OCI-LY3 (cell line): ENCODE measurements at regions not wholly inside any gene's neighbourhood (a gene's known extent, or its start where the extent isn't known, plus 50 kb on each side); places are given as distances from the start of the nearest gene placed in this dataset.

Experiments used
- H2AFZ ChIP-seq: fragments of 200-600, 300-600 bp; shearing (Covaris generic); 2 replicates; pipeline ENCODE4 v1.6.0; 2014; ENCODE audit warnings: antibody characterized with exemption, low read depth, low read length
- H3K27ac ChIP-seq: fragments of 200-600, 300-600 bp; sonication (generic); 2 replicates; pipeline ENCODE4 v1.5.1; 2014; ENCODE audit warnings: mild to moderate bottlenecking, low read length, moderate library complexity, mixed read lengths
- H3K27me3 ChIP-seq: fragments of 200-600, 300-600 bp; sonication (generic); 2 replicates; pipeline ENCODE4 v1.6.1; 2014; ENCODE audit warnings: low read depth, low read length, mixed read lengths
- H3K36me3 ChIP-seq: fragments of 200-600, 300-600 bp; sonication (generic); replicated peaks from 2 replicates; pipeline ENCODE3; 2014; ENCODE audit warnings: low read depth, low read length, mixed read lengths
- H3K4me1 ChIP-seq: fragments of 300-600, 200-600 bp; sonication (generic); 2 replicates; pipeline ENCODE4 v1.6.1; 2014; ENCODE audit warnings: low read length, mixed read lengths
- H3K4me2 ChIP-seq: fragments of 200-600, 300-600 bp; sonication (generic); 2 replicates; pipeline ENCODE4 v1.6.1; 2014; ENCODE audit warnings: low read length, mixed read lengths
- H3K4me3 ChIP-seq: fragments of 300-600, 200-600 bp; sonication (generic); 2 replicates; pipeline ENCODE4 v1.5.1; 2014; ENCODE audit warnings: antibody characterized with exemption, mild to moderate bottlenecking, low read length, moderate library complexity
- H3K79me2 ChIP-seq: fragments of 300-600, 200-600 bp; shearing (Covaris generic); 2 replicates; pipeline ENCODE4 v1.6.1; 2014; ENCODE audit warnings: mild to moderate bottlenecking, low read length, mixed read lengths
- H3K9ac ChIP-seq: fragments of 300-600, 200-600 bp; shearing (Covaris generic); 2 replicates; pipeline ENCODE4 v1.6.0; 2014; ENCODE audit warnings: mild to moderate bottlenecking, low read length, moderate library complexity
- H3K9me3 ChIP-seq: fragments of 200-600, 300-600 bp; shearing (Covaris generic); 2 replicates; pipeline ENCODE4 v1.6.1; 2014; ENCODE audit warnings: low read length, mixed read lengths; ENCODE audit not compliant: insufficient read depth
- H4K20me1 ChIP-seq: fragments of 200-600, 300-600 bp; sonication (generic); 2 replicates; pipeline ENCODE4 v1.6.1; 2016; ENCODE audit warnings: low read length, mixed read lengths; ENCODE audit not compliant: insufficient read depth
- EZH2phosphoT487 ChIP-seq: fragments of 200-600 bp; shearing (Covaris generic); IDR thresholded peaks from 2 replicates; pipeline ENCODE4 v1.6.1; 2018; ENCODE audit warnings: antibody characterized with exemption, mixed run types, low read depth
- TF ChIP-seq, protein P1 (sequence below): fragments of 200-600, 300-600 bp; sonication (generic); IDR thresholded peaks from 2 replicates; pipeline ENCODE4 v1.5.1; 2014; ENCODE audit warnings: antibody characterized with exemption, low read length, low read depth

DNA sequence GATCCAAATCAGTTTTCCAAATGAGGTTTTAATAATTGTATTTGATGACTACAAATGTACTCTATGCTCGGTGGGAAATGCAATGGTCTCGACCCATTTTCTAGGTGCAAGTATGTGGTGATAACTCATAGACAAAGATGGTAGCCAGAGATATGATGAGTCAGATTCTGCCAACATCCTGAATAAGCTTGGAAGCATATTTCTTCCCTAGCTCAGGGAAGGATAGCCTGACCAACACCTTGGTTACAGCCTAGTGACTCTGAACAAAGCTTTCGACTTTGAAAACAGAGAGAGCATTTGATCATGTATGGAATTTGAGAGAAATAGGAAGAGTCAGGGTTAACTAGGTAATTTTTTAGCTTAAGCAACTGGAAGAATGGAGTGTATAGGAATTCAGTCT is 128.3 kb upstream of the MYOCD start:
- Histone ChIP-seq H4K20me1 (no peaks in the 10 kb centered on the region), H3K9me3 (no peaks in the 10 kb centered on the region), H3K79me2 (no peaks in the 10 kb centered on the region), H3K4me1 (peaks cover 11% of the 10 kb centered on the region), H3K27ac (no peak overlapping the region), H3K27me3 (no peaks in the 10 kb centered on the region), H2AFZ (no peak overlapping the region), H3K4me2 (no peak overlapping the region), H3K36me3 (no peaks in the 10 kb centered on the region), H3K4me3 (no peak overlapping the region), H3K9ac (no peak overlapping the region)
- TF ChIP-seq EZH2phosphoT487: no peak
- TF ChIP-seq, protein P1, sequence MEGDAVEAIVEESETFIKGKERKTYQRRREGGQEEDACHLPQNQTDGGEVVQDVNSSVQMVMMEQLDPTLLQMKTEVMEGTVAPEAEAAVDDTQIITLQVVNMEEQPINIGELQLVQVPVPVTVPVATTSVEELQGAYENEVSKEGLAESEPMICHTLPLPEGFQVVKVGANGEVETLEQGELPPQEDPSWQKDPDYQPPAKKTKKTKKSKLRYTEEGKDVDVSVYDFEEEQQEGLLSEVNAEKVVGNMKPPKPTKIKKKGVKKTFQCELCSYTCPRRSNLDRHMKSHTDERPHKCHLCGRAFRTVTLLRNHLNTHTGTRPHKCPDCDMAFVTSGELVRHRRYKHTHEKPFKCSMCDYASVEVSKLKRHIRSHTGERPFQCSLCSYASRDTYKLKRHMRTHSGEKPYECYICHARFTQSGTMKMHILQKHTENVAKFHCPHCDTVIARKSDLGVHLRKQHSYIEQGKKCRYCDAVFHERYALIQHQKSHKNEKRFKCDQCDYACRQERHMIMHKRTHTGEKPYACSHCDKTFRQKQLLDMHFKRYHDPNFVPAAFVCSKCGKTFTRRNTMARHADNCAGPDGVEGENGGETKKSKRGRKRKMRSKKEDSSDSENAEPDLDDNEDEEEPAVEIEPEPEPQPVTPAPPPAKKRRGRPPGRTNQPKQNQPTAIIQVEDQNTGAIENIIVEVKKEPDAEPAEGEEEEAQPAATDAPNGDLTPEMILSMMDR: no peak

DNA sequence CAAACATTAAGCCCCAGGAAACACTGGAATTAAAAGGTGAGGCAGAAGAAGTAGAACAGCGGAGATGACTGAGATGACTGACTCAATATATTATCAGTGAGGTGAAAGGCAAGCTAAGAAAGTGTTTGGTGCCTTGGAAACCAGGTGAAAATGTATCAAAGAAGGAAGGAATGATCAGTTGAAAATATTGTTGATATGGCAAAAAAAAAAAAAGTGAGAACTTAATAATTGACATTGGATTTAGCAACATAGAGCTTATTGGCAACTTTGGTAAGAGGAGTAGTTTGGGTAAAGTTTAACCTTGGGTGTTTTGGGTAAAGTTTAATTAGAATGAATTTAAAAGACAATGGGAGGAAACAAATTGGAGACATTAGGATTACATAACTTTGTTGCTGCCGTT is 127.7 kb upstream of the MYOCD start:
- Histone ChIP-seq H3K4me3 (no peak overlapping the region), H4K20me1 (no peaks in the 10 kb centered on the region), H3K79me2 (no peaks in the 10 kb centered on the region), H3K4me2 (no peak overlapping the region), H3K9me3 (no peaks in the 10 kb centered on the region), H3K27ac (no peak overlapping the region), H3K27me3 (no peaks in the 10 kb centered on the region), H3K9ac (no peak overlapping the region), H2AFZ (no peak overlapping the region), H3K4me1 (peaks cover 11% of the 10 kb centered on the region), H3K36me3 (no peaks in the 10 kb centered on the region)
- TF ChIP-seq EZH2phosphoT487: no peak

DNA sequence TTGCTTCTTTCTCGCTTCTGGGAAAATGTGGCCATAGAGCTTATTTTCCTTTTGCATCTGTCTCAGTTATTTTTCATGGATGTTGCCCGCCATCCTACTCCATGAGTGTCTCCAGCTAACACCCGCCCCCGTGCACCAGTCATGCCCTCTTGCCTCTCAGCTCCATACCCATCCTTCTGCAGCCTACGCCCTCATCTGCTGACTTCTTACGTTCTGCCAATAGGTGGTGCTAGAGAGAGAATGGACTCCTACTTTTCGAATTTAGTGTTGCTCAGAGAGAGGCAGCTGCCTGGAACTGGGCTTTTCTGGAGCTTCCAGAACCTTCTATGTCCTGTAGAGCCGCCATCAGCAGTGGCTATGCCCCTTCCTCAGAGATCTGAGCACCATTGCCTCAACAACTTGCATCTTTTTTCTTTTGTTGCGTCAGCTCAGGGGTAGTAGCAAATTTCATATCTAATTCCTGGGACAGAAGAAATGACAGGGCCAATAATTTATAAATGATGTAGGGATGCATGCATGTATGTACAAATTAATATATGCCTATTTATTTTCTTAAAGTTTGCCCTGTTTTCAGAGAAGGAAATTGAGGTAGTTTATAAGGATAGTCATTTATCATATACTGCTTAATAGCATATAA is 119.7 kb upstream of the MYOCD start:
- H3K4me3 ChIP-seq: peak overlapping the region; percentile 36
- H3K79me2 ChIP-seq: no peaks in the 10 kb centered on the region
- H4K20me1 ChIP-seq: no peaks in the 10 kb centered on the region
- no peaks in the 10 kb centered on the region for H3K9me3 ChIP-seq
- H3K4me1 ChIP-seq: peaks cover 24% of the 10 kb centered on the region
- H2AFZ ChIP-seq: peak overlapping the region; percentile 64; the same call in 1 of the 2 replicates
- no peaks in the 10 kb centered on the region for H3K36me3 ChIP-seq
- no peak for TF ChIP-seq EZH2phosphoT487
- TF ChIP-seq, protein P1: peak; percentile 71
- H3K9ac ChIP-seq: peak overlapping the region; percentile 56
- H3K4me2 ChIP-seq: peak overlapping the region; percentile 64
- H3K27me3 ChIP-seq: no peaks in the 10 kb centered on the region
- H3K27ac ChIP-seq: no peak overlapping the region

DNA sequence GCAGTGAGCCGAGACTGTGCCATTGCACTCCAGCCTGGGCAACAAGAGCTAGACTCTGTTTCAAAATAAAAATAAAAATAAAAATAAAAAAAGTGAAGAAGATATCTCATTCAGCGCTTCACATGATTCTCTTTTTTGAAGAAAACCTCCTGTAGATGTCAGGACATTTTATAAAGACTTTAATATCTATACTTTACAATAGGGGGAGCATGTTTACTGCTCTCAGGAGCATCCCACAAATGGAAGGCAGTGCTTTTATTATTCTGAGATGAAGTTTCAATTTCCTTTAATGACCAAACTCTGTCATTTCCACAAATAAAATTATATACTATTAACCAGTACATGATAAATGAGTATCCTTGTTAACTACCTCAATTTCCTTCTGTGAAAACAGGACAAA is 118.7 kb upstream of the MYOCD start:
- Histone ChIP-seq H3K9me3 (no peaks in the 10 kb centered on the region), H3K27me3 (no peaks in the 10 kb centered on the region), H4K20me1 (no peaks in the 10 kb centered on the region), H3K4me1 (peaks cover 24% of the 10 kb centered on the region), H3K4me2 (no peak overlapping the region), H3K36me3 (no peaks in the 10 kb centered on the region), H3K79me2 (no peaks in the 10 kb centered on the region), H3K27ac (no peak overlapping the region), H3K4me3 (no peak overlapping the region), H2AFZ (no peak overlapping the region), H3K9ac (no peak overlapping the region)
- TF ChIP-seq EZH2phosphoT487: no peak
- TF ChIP-seq, protein P1: peak; percentile 18; the same call in 1 of the 2 replicates
